Astrocyte (in vitro differentiated cells and primary cell): ENCODE measurements at regions not wholly inside any gene's neighbourhood (a gene's known extent, or its start where the extent isn't known, plus 50 kb on each side); places are given as distances from the start of the nearest gene placed in this dataset.

Experiments used
- DNase-seq: peaks from one replicate; pipeline ENCODE4 v3.0.0-alpha.2; 2010; ENCODE audit warnings: low read depth
- FAIRE-seq: peaks from 2 replicates; lab custom pipeline; 2011; peaks lifted over from hg19 to GRCh38; lab: Jason Lieb, UNC
- H2AFZ ChIP-seq: 2 replicates; pipeline ENCODE4 v1.6.0; 2012; ENCODE audit warnings: low read depth, low read length, inconsistent platforms
- H3K27ac ChIP-seq: 2 replicates; pipeline ENCODE4 v1.5.1; 2011; ENCODE audit warnings: low read depth, low read length, inconsistent platforms
- H3K27me3 ChIP-seq: 2 replicates; pipeline ENCODE4 v1.6.0; 2011; ENCODE audit warnings: low read length, inconsistent platforms; ENCODE audit not compliant: insufficient read depth
- H3K36me3 ChIP-seq: 2 replicates; pipeline ENCODE4 v1.5.1; 2011; ENCODE audit warnings: low read length, inconsistent platforms; ENCODE audit not compliant: insufficient read depth
- H3K4me1 ChIP-seq: 2 replicates; pipeline ENCODE4 v1.5.1; 2011; ENCODE audit warnings: low read length, inconsistent platforms; ENCODE audit not compliant: insufficient read depth
- H3K4me2 ChIP-seq: 2 replicates; pipeline ENCODE4 v1.6.0; 2012; ENCODE audit warnings: low read length, inconsistent platforms
- H3K4me3 ChIP-seq: 2 replicates; pipeline ENCODE4 v1.5.1; 2011; ENCODE audit warnings: low read depth, mild to moderate bottlenecking, low read length, inconsistent platforms; ENCODE audit not compliant: insufficient read depth
- H3K79me2 ChIP-seq: 2 replicates; pipeline ENCODE4 v1.6.0; 2012; ENCODE audit warnings: mild to moderate bottlenecking, low read length, inconsistent platforms; ENCODE audit not compliant: insufficient read depth
- H3K9ac ChIP-seq: 2 replicates; pipeline ENCODE4 v1.6.0; 2012; ENCODE audit warnings: mild to moderate bottlenecking, low read length, inconsistent platforms
- H3K9me3 ChIP-seq: 2 replicates; pipeline ENCODE4 v1.5.1; 2012; ENCODE audit warnings: low read depth, mild to moderate bottlenecking, low read length, inconsistent platforms; ENCODE audit not compliant: insufficient read depth
- H4K20me1 ChIP-seq: 2 replicates; pipeline ENCODE4 v1.6.0; 2012; ENCODE audit warnings: low read length, inconsistent platforms; ENCODE audit not compliant: insufficient read depth
- H3K27ac Mint-ChIP-seq: one replicate; pipeline ENCODE4 v1.8.0; 2021; ENCODE audit warnings: mild to moderate bottlenecking, mixed read lengths; ENCODE audit not compliant: unreplicated experiment
- H3K27me3 Mint-ChIP-seq: one replicate; pipeline ENCODE4 v1.8.0; 2021; ENCODE audit warnings: low read depth, mixed read lengths; ENCODE audit not compliant: unreplicated experiment
- H3K36me3 Mint-ChIP-seq: one replicate; pipeline ENCODE4 v1.8.0; 2021; ENCODE audit warnings: low read depth, mixed read lengths; ENCODE audit not compliant: unreplicated experiment
- H3K4me1 Mint-ChIP-seq: one replicate; pipeline ENCODE4 v1.8.0; 2021; ENCODE audit warnings: low read depth, mixed read lengths; ENCODE audit not compliant: unreplicated experiment
- H3K4me3 Mint-ChIP-seq: one replicate; pipeline ENCODE4 v1.8.0; 2021; ENCODE audit warnings: mild to moderate bottlenecking, moderate library complexity, mixed read lengths; ENCODE audit not compliant: unreplicated experiment
- H3K9me3 Mint-ChIP-seq: one replicate; pipeline ENCODE4 v1.8.0; 2021; ENCODE audit warnings: mild to moderate bottlenecking, mixed read lengths; ENCODE audit not compliant: unreplicated experiment
- CTCF ChIP-seq: IDR thresholded peaks from 2 replicates; pipeline ENCODE4 v1.5.1; 2011; ENCODE audit warnings: low read depth, mild to moderate bottlenecking, inconsistent platforms, low read length, moderate library complexity; ENCODE audit not compliant: insufficient read depth
- EZH2 ChIP-seq: IDR thresholded peaks from 2 replicates; pipeline ENCODE4 v1.6.1; 2012; ENCODE audit warnings: mild to moderate bottlenecking, low read length, inconsistent platforms; ENCODE audit not compliant: insufficient read depth

- Histone ChIP-seq H2AFZ (no peak overlapping the region), H3K27me3 (no peaks in the 10 kb centered on the region), H3K9ac (no peak overlapping the region), H3K9me3 (no peaks in the 10 kb centered on the region), H3K4me3 (no peak overlapping the region), H3K79me2 (no peaks in the 10 kb centered on the region), H4K20me1 (no peaks in the 10 kb centered on the region), H3K4me1 (no peaks in the 10 kb centered on the region), H3K4me2 (no peak overlapping the region), H3K36me3 (no peaks in the 10 kb centered on the region), H3K27ac (no peak overlapping the region)
- FAIRE-seq (no peak), DNase-seq (no peak)
- peaks cover 2% of the 10 kb centered on the region for H3K27me3 Mint-ChIP-seq
- no peaks in the 10 kb centered on the region for H3K9me3 Mint-ChIP-seq
- no peaks in the 10 kb centered on the region for H3K36me3 Mint-ChIP-seq
- no peak overlapping the region for H3K4me3 Mint-ChIP-seq
- H3K27ac Mint-ChIP-seq: no peak overlapping the region
- H3K4me1 Mint-ChIP-seq: no peaks in the 10 kb centered on the region
- no peak for TF ChIP-seq EZH2
- TF ChIP-seq CTCF: no peak
Observed at GRCh38 chr4:58636381-58636780, 1526.2 kb upstream of the IGFBP7 start.

GRCh38 chr4:58617226-58617625 is 1507.0 kb upstream of the IGFBP7 start:
- Histone ChIP-seq H3K27me3 (no peaks in the 10 kb centered on the region), H3K4me1 (no peaks in the 10 kb centered on the region), H3K4me2 (no peak overlapping the region), H3K79me2 (no peaks in the 10 kb centered on the region), H3K27ac (no peak overlapping the region), H3K9ac (no peak overlapping the region), H3K9me3 (peaks cover 3% of the 10 kb centered on the region), H4K20me1 (no peaks in the 10 kb centered on the region), H3K36me3 (no peaks in the 10 kb centered on the region), H3K4me3 (no peak overlapping the region), H2AFZ (no peak overlapping the region)
- Mint-ChIP-seq H3K27me3 (no peaks in the 10 kb centered on the region), H3K36me3 (no peaks in the 10 kb centered on the region), H3K4me1 (no peaks in the 10 kb centered on the region), H3K27ac (no peak overlapping the region), H3K9me3 (peaks cover 3% of the 10 kb centered on the region), H3K4me3 (no peak overlapping the region)
- TF ChIP-seq EZH2 (no peak), CTCF (no peak)
- FAIRE-seq: no peak
- DNase-seq: no peak

- no peak overlapping the region for H3K4me3 ChIP-seq
- H3K9me3 ChIP-seq: peaks cover 3% of the 10 kb centered on the region
- TF ChIP-seq EZH2 (no peak), CTCF (no peak)
- H4K20me1 ChIP-seq: no peaks in the 10 kb centered on the region
- Mint-ChIP-seq H3K27ac (no peak overlapping the region), H3K4me1 (no peaks in the 10 kb centered on the region), H3K4me3 (no peak overlapping the region), H3K27me3 (no peaks in the 10 kb centered on the region), H3K36me3 (no peaks in the 10 kb centered on the region), H3K9me3 (no peaks in the 10 kb centered on the region)
- no peak overlapping the region for H2AFZ ChIP-seq
- DNase-seq: no peak
- no peak overlapping the region for H3K27ac ChIP-seq
- no peaks in the 10 kb centered on the region for H3K4me1 ChIP-seq
- no peak overlapping the region for H3K9ac ChIP-seq
- FAIRE-seq: no peak
- H3K4me2 ChIP-seq: no peak overlapping the region
- H3K27me3 ChIP-seq: no peaks in the 10 kb centered on the region
- no peaks in the 10 kb centered on the region for H3K36me3 ChIP-seq
- H3K79me2 ChIP-seq: no peaks in the 10 kb centered on the region
Observed at GRCh38 chr4:58611012-58611411, 1500.8 kb upstream of the IGFBP7 start.
